IMR-90 (cell line): ENCODE measurements at regions not wholly inside any gene's neighbourhood (a gene's known extent, or its start where the extent isn't known, plus 50 kb on each side); places are given as distances from the start of the nearest gene placed in this dataset.

Experiments used
- ATAC-seq: fragments of 200-7000 bp; cut with Tn5 transposase; 2 replicates; pipeline ENCODE4 v1.9.1; 2020; ENCODE audit warnings: low read depth, mild to moderate bottlenecking, moderate library complexity
- BruUV-seq: library from RNA; stranded (reverse); fragments of 400-500 nt; replicated peaks from 2 replicates; lab custom pipeline; 2021; lab: Mats Ljungman, UMichigan
- CTCF ChIA-PET: fragments of 300-600 bp; formaldehyde crosslinking; extraction: SDS; loops from one replicate; lab custom pipeline; 2021; ENCODE audit warnings: antibody characterized with exemption; lab: Yijun Ruan, JAX
- POLR2A ChIA-PET: fragments of 300-600 bp; sonication (Branson Sonifier 250); formaldehyde crosslinking; loops from one replicate; lab custom pipeline; 2022; ENCODE audit warnings: antibody characterized with exemption; ENCODE audit not compliant: unreplicated experiment; lab: Charles Lee
- DNase-seq: peaks from one replicate; pipeline ENCODE4 v3.0.0; 2013
- H2AFZ ChIP-seq: replicated peaks from 2 replicates; pipeline ENCODE3; 2013; ENCODE audit warnings: low read length, mild to moderate bottlenecking; ENCODE audit not compliant: poor library complexity
- H2AK5ac ChIP-seq: 2 replicates; pipeline ENCODE4 v1.6.1; 2013; ENCODE audit warnings: low read depth, low read length, inconsistent platforms
- H2AK9ac ChIP-seq: replicated peaks from 2 replicates; pipeline ENCODE3; 2013; ENCODE audit warnings: mild to moderate bottlenecking, low read depth, low read length, moderate library complexity; ENCODE audit not compliant: poor library complexity
- H2BK120ac ChIP-seq: 2 replicates; pipeline ENCODE4 v1.6.1; 2013; ENCODE audit warnings: low read depth, low read length, inconsistent platforms
- H2BK15ac ChIP-seq: 3 replicates; pipeline ENCODE4 v1.6.1; 2013; ENCODE audit warnings: low read depth, low read length, inconsistent platforms
- H2BK20ac ChIP-seq: 2 replicates; pipeline ENCODE4 v1.6.1; 2013; ENCODE audit warnings: low read depth, mild to moderate bottlenecking, inconsistent platforms, low read length, moderate library complexity
- H2BK5ac ChIP-seq: 2 replicates; pipeline ENCODE4 v1.6.1; 2013; ENCODE audit warnings: mild to moderate bottlenecking, low read depth, low read length, inconsistent platforms; ENCODE audit not compliant: poor library complexity, severe bottlenecking
- H3K14ac ChIP-seq: replicated peaks from 2 replicates; pipeline ENCODE4 v1.6.1; 2013; ENCODE audit warnings: low read depth, low read length, inconsistent platforms
- H3K18ac ChIP-seq: 2 replicates; pipeline ENCODE4 v1.6.1; 2013; ENCODE audit warnings: low read depth, low read length, control low read depth
- H3K23ac ChIP-seq: 2 replicates; pipeline ENCODE4 v1.6.1; 2013; ENCODE audit warnings: low read depth, low read length, inconsistent platforms
- H3K27ac ChIP-seq: 2 replicates; pipeline ENCODE4 v1.5.1; 2013; ENCODE audit warnings: mild to moderate bottlenecking, control low read depth, low read length; ENCODE audit not compliant: insufficient read depth
- H3K27me3 ChIP-seq: 2 replicates; pipeline ENCODE4 v1.6.1; 2013; ENCODE audit warnings: low read length; ENCODE audit not compliant: control insufficient read depth, insufficient read depth
- H3K36me3 ChIP-seq: 2 replicates; pipeline ENCODE4 v1.6.1; 2013; ENCODE audit warnings: low read length, mixed read lengths; ENCODE audit not compliant: control insufficient read depth, insufficient read depth
- H3K4ac ChIP-seq: 2 replicates; pipeline ENCODE4 v1.6.1; 2013; ENCODE audit warnings: low read depth, low read length, inconsistent platforms
- H3K4me1 ChIP-seq: 2 replicates; pipeline ENCODE4 v1.6.1; 2013; ENCODE audit warnings: low read length, mixed read lengths; ENCODE audit not compliant: control insufficient read depth, insufficient read depth
- H3K4me2 ChIP-seq: 2 replicates; pipeline ENCODE4 v1.6.1; 2013; ENCODE audit warnings: low read depth, mild to moderate bottlenecking, control low read depth, low read length, moderate library complexity
- H3K4me3 ChIP-seq: 2 replicates; pipeline ENCODE4 v1.5.1; 2013; ENCODE audit warnings: low read depth, mild to moderate bottlenecking, control low read depth, low read length, moderate library complexity; ENCODE audit not compliant: insufficient read depth
- H3K56ac ChIP-seq: 2 replicates; pipeline ENCODE4 v1.6.1; 2013; ENCODE audit warnings: low read length, inconsistent platforms; ENCODE audit not compliant: insufficient read depth; ENCODE audit errors: extremely low read depth
- H3K79me1 ChIP-seq, 2 experiments: 2 replicates each; pipeline ENCODE4 v1.6.1; 2013; ENCODE audit warnings: low read length in 2 of 2, inconsistent platforms in 1 of 2, low read depth in 1 of 2
- H3K9ac ChIP-seq: 2 replicates; pipeline ENCODE4 v1.6.1; 2013; ENCODE audit warnings: low read depth, low read length, control low read depth
- H3K9me1 ChIP-seq: 2 replicates; pipeline ENCODE4 v1.6.1; 2013; ENCODE audit warnings: low read length, inconsistent platforms; ENCODE audit not compliant: insufficient read depth
- H3K9me3 ChIP-seq: 2 replicates; pipeline ENCODE4 v1.6.1; 2013; ENCODE audit warnings: low read length; ENCODE audit not compliant: control insufficient read depth, insufficient read depth
- H4K20me1 ChIP-seq: 2 replicates; pipeline ENCODE4 v1.6.1; 2013; ENCODE audit warnings: low read length, inconsistent platforms; ENCODE audit not compliant: insufficient read depth
- H4K5ac ChIP-seq: 2 replicates; pipeline ENCODE4 v1.6.1; 2013; ENCODE audit warnings: mild to moderate bottlenecking, low read depth, low read length, control low read depth
- H4K8ac ChIP-seq, 2 experiments: 2 replicates each; pipeline ENCODE4 v1.6.1; 2013; ENCODE audit warnings: low read depth in 2 of 2, low read length in 2 of 2, control low read depth in 1 of 2, inconsistent platforms in 1 of 2
- H4K91ac ChIP-seq: 2 replicates; pipeline ENCODE4 v1.6.1; 2013; ENCODE audit warnings: low read depth, low read length, inconsistent platforms; ENCODE audit not compliant: insufficient read depth
- BHLHE40 ChIP-seq: fragments of 150-350 bp; IDR thresholded peaks from 2 replicates; pipeline ENCODE4 v1.6.1; 2016; ENCODE audit warnings: mild to moderate bottlenecking, low read depth, low read length
- CEBPB ChIP-seq: IDR thresholded peaks from 2 replicates; pipeline ENCODE4 v1.6.1; 2012; ENCODE audit warnings: low read depth, low read length, improper control_type of control experiment
- CHD1 ChIP-seq: IDR thresholded peaks from 2 replicates; pipeline ENCODE4 v1.6.1; 2012; ENCODE audit warnings: low read depth, low read length, improper control_type of control experiment
- CTCF ChIP-seq: conservative IDR thresholded peaks from 2 replicates; pipeline ENCODE4 v1.5.1; 2012; ENCODE audit warnings: mild to moderate bottlenecking, low read depth, low read length, improper control_type of control experiment
- ELK1 ChIP-seq: fragments of 150-350 bp; IDR thresholded peaks from 2 replicates; pipeline ENCODE4 v1.6.1; 2016; ENCODE audit warnings: low read depth, mild to moderate bottlenecking, low read length, moderate library complexity, borderline replicate concordance
- MAZ ChIP-seq: IDR thresholded peaks from 2 replicates; pipeline ENCODE4 v1.6.1; 2012; ENCODE audit warnings: low read depth, mild to moderate bottlenecking, low read length, improper control_type of control experiment, moderate library complexity, borderline replicate concordance
- MXI1 ChIP-seq: IDR thresholded peaks from 2 replicates; pipeline ENCODE4 v1.6.1; 2012; ENCODE audit warnings: low read depth, mild to moderate bottlenecking, low read length, moderate library complexity, borderline replicate concordance
- POLR2A ChIP-seq: IDR thresholded peaks from 2 replicates; pipeline ENCODE4 v1.6.1; 2012; ENCODE audit warnings: mild to moderate bottlenecking, low read depth, low read length
- RAD21 ChIP-seq: IDR thresholded peaks from 2 replicates; pipeline ENCODE4 v1.6.1; 2012; ENCODE audit warnings: low read length, improper control_type of control experiment
- RCOR1 ChIP-seq: IDR thresholded peaks from 2 replicates; pipeline ENCODE4 v1.6.1; 2012; ENCODE audit warnings: mild to moderate bottlenecking, low read length, improper control_type of control experiment; ENCODE audit not compliant: insufficient replicate concordance
- RFX5 ChIP-seq: IDR thresholded peaks from 2 replicates; pipeline ENCODE4 v1.8.0; 2012; ENCODE audit warnings: low read depth, mild to moderate bottlenecking, low read length, moderate library complexity
- SMC3 ChIP-seq: fragments of 150-350 bp; IDR thresholded peaks from 2 replicates; pipeline ENCODE4 v1.6.1; 2016; ENCODE audit warnings: low read depth, mild to moderate bottlenecking, antibody characterized with exemption, low read length, moderate library complexity
- WGBS, 2 experiments: methylation state at CpG; one replicate each; pipeline versions ENCODE4 v1.1.5 to v1.1.7; 2013; ENCODE audit warnings: missing lambda C conversion rate in 2 of 2; ENCODE audit not compliant: insufficient read length in 1 of 2; ENCODE audit errors: extremely low coverage in 2 of 2; 5-methylcytosine and 5-hydroxymethylcytosine counted together
- dilution Hi-C: fragments of 300-500 bp; cut with HindIII; formaldehyde crosslinking; loops from one replicate; pipeline ENCODE4 v1.14.3; 2018; ENCODE audit warnings: low sequenced_read_pairs; ENCODE audit not compliant: unreplicated experiment
- in situ Hi-C: fragments of 300-500 bp; cut with MboI; formaldehyde crosslinking; loops from 3 replicates; pipeline ENCODE4 v1.14.3; 2019; ENCODE audit warnings: low sequenced_read_pairs, inconsistent platforms, mixed read lengths
- intact Hi-C: fragments of 100-400 bp; cut with micrococcal nuclease; formaldehyde crosslinking; loops from 2 replicates; pipeline ENCODE4 v1.10.0; 2022
- TF ChIP-seq, protein P1 (sequence below): fragments of 150-350 bp; IDR thresholded peaks from 2 replicates; pipeline ENCODE4 v1.6.1; 2017; ENCODE audit warnings: mild to moderate bottlenecking, antibody characterized with exemption, low read length, low read depth

DNA sequence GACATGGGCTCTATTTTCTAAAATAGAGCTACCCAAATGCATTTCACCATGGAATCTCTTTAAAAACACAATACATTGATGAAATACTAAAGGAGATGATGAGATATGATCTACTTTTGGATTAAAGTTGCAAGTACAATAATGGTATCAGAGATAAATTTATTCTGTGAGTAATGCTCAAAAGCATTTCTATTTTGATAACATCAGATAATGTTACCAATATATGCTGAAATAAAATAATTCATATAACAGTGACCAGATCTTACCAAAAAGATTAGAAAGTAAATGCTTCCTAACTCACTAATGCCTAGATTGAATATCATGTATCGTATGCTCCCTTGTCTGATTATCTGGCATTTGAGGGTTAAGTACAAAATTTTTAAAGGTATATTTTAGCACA lies 761.8 kb upstream of the ZNF608 start:
- Histone ChIP-seq H2BK15ac (no peak overlapping the region), H2BK120ac (no peak overlapping the region), H2BK20ac (no peak overlapping the region), H3K9ac (no peak overlapping the region), H4K91ac (no peak overlapping the region), H3K4me3 (no peak overlapping the region), H4K5ac (no peak overlapping the region), H3K23ac (no peak overlapping the region), H2BK5ac (no peak overlapping the region), H3K79me1 (no peaks in the 10 kb centered on the region), H3K4ac (no peak overlapping the region), H3K18ac (no peak overlapping the region), H3K14ac (no peak overlapping the region), H3K4me1 (no peaks in the 10 kb centered on the region), H2AFZ (no peak overlapping the region), H3K9me1 (no peaks in the 10 kb centered on the region), H3K27ac (no peak overlapping the region), H2AK9ac (no peak overlapping the region), H3K27me3 (no peaks in the 10 kb centered on the region), H2AK5ac (no peak overlapping the region), H4K20me1 (no peaks in the 10 kb centered on the region), H3K4me2 (no peak overlapping the region), H3K36me3 (no peaks in the 10 kb centered on the region), H3K56ac (no peak overlapping the region), H4K8ac (no peak overlapping the region), H3K9me3 (no peaks in the 10 kb centered on the region)
- BruUV-seq: no TSS peak
- ChIA-PET POLR2A (no interaction called here), CTCF (no interaction called here)
- no CpG with 5 or more reads among the region's 1 CpG for WGBS, 2 experiments
- in situ Hi-C loops: no loop called here
- TF ChIP-seq BHLHE40 (no peak), RCOR1 (no peak), ELK1 (no peak), CHD1 (no peak), RFX5 (no peak), CTCF (no peak), MAZ (no peak), MXI1 (no peak), SMC3 (no peak), RAD21 (no peak), CEBPB (no peak), POLR2A (no peak)
- TF ChIP-seq, protein P1, sequence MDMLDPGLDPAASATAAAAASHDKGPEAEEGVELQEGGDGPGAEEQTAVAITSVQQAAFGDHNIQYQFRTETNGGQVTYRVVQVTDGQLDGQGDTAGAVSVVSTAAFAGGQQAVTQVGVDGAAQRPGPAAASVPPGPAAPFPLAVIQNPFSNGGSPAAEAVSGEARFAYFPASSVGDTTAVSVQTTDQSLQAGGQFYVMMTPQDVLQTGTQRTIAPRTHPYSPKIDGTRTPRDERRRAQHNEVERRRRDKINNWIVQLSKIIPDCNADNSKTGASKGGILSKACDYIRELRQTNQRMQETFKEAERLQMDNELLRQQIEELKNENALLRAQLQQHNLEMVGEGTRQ: no peak
- dilution Hi-C loops: no loop called here
- ATAC-seq: no peak
- no peak for DNase-seq
- intact Hi-C loops: no loop called here
